ENCODE measurements at regions not wholly inside any gene's neighbourhood (a gene's known extent, or its start where the extent isn't known, plus 50 kb on each side); places are given as distances from the start of the nearest gene placed in this dataset.
"Not testable (repeated sequence)": the region's sequence is repeated elsewhere in the genome, so short reads cannot be mapped to it uniquely, and the experiment has no call there.

DNA sequence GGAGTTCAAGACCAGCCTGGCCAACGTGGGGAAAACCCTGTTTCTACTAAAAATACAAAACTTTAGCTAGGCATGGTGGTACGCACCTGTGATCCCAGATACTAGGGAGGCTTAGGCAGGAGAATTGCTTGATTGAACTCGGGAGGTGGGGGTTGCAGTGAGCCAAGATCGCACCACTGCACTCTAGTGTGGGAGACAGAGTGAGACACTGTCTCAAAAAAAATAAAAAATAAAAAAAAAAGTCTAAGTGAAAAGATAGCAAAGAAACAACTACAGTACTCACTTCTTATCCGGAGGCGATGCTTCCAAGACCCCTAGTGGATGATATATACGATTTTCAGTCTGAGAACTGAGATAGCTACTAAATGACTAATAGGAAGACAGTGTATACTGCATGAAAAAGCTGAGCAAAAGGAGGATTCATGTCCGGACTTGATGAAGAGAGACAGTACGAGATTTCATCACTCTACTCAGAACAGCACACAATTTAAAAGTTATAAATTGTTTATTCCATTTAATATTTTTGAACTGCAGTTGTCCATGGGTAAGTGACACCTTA, 138.7 kb upstream of the GOLGA6L6 start:
- DNase-seq, result not testable (repeated sequence)

DNA sequence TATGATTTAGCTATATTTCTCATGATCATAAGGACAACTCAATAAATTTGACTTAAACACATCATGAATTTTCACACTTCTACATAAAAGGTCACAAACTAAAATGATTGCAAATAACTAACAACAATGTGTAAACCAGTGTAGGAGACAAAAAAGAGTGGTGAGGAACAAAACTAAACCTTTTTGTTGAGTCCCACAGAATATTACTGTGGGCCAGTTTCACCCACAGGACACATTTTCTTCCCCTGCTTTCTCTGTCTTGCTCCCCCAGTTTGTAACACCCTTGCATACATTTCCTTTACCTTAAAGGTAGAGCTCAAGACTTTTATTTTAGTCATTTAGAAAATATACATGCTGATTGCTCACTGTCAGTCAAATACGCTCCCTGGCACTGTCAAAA, 130.9 kb upstream of the GOLGA6L6 start:
- no peak for DNase-seq

DNA sequence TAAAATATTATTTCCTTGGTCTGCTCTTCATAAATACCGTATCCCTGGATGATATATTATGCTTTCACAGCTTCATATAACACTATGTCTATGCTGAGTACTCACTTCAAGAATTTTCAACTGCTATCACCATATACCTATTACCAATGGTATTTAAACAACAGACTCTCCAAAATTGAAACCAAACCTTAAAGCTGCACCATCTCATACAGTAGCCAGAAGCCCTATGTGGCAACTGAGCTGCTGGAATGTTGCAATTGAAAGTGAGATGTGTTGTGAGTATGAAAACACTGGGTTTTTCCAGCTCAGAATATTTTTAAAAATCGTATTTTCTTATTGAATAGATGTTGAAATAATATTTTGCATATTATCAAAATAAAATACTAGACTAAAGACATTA, 130.1 kb upstream of the GOLGA6L6 start:
- DNase-seq, result no peak

DNA sequence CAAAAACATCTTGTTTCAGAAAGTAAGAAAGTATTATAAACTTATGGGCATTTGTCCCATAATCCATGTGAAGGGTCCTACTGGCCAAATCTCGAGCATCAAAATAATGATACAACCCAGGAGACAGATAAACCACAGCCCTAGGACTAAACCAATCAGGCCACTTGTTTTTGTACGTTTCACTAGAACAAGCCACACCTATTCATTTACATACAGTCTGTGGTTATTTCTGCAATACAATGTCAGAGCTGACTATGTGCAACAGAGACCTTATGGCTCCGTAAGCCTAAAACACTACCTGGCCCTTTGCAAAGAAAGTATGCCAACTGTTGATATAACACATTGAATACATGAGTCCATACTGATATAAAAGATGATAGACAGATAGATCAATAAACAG, 124.8 kb upstream of the GOLGA6L6 start:
- DNase-seq, result not testable (repeated sequence)

DNA sequence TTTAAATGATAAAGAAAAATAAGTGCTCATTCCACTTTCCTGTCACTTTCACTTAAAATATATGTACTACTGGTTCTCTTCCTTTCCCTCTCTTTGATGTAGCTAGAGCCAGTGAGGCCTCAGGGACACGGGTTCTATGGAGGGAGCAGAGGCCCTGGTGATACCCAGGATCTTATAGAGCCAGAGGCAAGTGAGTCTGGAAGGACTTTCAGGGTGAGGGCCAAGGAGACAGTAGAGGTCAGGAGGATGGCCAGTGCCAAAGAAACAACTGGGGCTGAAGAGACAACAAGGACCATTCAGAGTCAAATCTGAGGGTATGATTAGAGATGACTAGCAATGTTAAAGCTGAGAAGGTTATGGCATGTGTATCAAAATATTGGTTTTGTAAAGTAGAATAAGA, 124.1 kb upstream of the GOLGA6L6 start:
- DNase-seq, result no peak

DNA sequence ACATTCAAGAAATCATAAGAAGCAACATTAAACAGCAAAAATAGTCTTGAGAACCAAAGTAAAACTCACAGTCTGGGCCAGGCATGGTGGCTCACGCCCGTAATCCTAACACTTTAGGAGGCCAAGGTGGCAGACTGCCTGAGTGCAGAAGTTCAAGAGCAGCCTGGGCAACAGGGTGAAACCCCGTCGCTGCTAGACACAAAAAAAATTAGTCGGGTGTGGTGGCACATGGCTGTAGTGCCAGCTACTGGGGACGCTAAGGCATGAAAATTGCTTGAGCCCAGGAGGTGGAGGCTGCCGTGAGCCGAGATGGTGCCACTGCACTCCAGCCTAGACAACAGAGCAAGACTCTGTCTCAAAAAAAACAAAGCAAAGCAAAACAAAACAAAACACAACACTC, 117.7 kb upstream of the GOLGA6L6 start:
- no peak for DNase-seq

DNA sequence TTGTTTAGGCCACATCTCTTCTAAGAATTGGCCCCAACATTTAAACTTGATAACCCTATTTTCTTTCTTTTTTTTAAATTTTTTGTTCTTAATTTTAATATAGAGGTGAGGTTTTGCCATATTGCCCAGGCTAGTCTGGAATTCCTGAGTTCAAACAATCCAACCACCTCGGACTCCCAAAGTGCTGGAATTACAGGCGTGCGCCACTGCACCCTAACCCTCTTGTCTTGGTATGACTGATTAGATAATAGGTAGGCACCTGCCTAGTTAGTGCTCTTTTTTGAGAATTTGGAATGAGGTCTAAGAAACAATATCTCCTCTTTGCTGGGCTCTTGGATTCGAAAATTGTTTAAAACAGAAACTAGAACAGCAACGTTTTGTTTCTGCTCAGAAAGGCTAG, 116.4 kb upstream of the GOLGA6L6 start:
- no peak for DNase-seq

DNA sequence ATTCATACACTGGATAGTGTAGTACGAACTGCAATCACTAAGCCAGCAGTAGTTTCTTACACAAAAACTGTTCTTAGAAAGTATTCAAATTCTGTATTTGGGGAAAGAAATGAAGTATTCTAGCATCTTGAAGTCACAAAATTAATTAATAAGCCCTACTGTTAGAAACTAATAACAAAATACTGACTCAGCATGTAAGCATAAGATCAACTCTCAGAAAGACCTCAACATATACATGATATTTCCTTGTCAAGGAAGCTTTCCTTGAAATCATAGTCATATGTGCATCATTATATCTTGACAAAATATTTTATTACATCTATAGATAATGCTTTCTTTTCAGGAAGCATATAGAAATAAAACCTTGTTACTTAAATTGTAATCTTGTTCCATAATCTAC, 115.5 kb upstream of the GOLGA6L6 start:
- no peak for DNase-seq

DNA sequence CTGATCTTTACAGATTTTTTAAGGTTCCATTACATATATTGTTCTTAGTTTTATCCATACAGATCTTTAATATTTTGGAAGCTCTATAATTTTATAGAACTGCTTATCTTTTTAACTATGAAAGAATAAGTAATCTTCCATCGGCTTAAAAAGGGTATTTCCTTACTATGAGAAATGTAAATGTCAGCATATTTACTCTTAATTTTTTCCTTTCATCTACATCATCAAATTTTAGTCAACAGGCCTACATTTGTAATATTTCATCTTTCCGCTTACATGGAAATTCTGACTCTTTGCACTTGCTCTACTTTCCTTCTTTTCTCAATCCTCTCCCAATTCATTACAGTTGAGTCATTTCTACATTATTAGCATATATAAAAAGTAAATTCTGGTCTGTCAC, 111.3 kb upstream of the GOLGA6L6 start:
- no peak for DNase-seq

DNA sequence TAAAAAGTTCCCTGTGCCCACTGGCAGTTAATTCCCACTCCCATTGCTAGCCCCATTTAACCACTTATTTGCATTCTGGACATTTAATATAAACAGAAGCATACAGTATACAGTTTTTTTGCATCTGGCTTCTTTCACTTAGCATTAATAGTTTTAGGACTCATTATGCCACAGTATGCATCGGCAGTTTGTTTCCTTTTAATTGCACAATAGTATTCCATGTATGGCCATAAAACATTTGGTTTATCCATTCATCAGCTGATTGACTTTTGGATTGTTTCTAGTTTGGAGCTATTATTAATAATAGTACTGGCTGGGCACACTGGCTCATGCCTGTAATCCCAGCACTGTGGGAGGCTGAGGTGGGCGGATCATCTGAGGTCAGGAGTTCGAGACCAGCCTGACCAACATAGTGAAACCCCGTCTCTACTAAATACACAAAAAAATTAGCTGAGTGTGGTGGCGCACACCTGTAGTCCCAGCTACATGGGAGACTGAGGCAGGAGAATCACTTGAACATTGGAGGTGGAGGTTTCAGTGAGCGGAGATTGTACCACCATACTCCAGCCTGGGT, 106.9 kb upstream of the GOLGA6L6 start:
- not testable (repeated sequence) for DNase-seq

DNA sequence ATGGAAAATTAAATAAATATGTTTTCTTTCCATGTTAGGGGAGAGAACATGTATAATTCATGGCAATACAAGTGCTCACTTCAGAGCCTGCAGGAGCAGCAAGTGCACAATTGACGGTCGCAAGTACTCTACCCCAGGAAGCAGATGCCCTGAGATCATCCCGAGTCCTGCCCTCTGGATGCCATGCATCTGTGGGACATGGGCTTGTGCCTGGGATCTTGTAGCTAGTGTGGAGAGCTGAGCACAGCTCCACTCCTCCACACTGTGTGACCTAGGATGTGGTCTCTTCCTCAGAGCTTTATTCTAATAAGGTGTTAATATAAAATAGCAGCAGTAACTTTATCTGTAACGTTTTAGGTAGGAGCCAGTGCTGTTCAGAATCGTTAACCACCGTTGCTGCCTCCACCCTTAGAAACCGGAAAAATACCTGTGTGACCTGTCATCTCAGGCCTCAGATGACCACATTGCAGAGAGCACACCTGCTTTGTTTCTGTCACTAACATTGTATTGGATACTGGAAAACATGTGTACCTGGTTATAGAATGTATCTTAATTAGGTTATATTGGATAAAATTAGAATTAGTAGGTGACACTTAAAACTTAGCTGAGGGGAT, 105.0 kb upstream of the GOLGA6L6 start:
- DNase-seq, result no peak

DNA sequence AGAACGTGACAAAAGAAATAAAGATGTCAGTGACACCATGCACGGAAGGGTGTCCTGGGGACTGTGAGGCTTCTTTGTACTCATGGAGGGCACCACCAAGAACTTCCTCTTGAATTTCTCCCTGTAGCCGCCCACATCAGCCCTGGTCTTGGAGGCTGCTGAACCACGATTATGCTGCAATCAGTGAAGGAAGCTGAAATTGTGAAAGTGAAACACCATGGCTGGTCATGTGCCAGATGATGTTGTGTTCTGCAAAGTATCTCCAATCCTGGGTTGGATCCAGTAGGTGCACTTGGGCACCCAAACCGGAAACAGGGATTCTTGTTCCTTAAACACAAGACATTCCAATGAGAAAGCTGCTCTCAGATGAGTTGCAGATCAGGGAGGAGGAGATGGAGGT, 104.4 kb upstream of the GOLGA6L6 start:
- DNase-seq, result peak; percentile 30

DNA sequence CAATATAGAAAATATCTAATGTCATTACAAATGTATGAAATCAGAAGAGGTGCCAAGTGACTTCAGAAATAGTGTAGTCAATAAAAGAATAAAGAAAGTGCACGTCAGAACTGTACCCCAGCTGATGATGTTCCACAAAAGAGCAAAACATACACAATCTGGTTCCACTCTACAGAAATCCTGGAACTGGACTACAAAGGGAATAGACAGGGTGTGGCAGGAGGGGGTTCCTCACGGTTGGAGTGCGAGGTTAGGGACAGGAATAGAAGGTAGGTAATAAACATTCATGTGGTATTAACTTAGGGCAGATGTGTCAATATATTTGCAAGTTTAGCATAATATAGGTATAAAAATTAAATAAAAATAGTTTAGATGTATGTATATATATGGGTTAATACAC, 103.3 kb upstream of the GOLGA6L6 start:
- no peak for DNase-seq

DNA sequence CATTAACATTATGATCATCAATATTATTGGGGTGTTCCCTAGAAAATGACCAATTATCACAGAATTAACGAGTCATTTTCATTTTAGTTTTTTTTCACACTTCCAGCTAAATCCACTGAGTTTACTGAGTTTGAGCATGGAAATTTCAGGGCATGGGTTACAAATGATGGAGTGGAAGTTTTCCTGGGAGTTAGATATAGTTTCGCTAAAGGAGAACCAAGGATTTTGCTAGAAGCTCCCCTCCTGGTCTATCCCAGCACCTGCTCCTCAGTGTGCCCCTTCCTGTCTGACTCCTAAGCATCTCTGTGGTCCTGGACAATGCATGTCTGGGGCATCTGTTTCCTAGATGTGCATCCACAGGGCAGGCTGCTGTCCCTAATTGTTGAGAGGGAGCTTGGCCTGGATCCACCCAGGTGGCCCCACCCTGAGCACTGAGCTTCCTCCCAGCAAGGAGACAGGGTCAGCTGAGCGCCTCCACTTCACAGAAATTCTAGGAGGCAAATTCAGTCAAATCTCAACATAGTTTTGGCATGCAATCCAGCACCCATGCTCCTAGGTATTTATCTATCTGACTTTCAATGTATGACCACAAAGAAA, 102.3 kb upstream of the GOLGA6L6 start:
- DNase-seq, result no peak

DNA sequence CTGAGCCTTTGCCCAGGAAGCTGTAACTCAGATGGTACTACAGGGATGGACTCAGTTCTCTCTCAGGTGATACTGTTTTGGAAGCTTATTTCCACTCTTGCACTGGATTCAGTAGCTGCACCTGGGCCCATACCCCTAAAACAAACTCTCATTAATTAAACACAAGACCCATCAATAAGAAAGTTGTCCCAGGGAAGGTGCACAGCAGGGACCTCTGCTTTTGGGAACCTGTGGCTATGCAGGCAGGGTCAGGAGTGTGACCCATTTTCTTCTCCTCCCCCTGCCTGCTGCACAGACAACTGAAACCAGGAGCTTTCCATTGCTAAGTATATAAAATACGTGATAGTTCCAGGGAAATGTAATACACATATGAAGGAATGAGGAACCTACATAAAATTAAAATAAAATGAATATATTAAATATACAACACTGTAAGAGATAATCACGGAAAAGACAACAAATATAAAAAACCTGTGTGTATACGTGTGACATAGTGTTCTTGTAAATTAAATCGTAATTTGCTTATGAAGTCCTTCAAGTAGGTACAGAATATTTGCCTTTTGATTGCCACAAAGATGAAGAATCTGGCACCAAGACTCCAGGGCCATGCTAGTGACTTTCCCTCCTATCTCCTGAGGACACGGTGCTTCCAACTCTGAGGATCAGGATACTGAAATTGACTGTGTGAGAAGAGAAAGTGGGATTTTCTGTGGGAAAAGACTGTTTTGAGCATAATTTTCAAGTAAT, 101.6 kb upstream of the GOLGA6L6 start:
- no peak for DNase-seq

DNA sequence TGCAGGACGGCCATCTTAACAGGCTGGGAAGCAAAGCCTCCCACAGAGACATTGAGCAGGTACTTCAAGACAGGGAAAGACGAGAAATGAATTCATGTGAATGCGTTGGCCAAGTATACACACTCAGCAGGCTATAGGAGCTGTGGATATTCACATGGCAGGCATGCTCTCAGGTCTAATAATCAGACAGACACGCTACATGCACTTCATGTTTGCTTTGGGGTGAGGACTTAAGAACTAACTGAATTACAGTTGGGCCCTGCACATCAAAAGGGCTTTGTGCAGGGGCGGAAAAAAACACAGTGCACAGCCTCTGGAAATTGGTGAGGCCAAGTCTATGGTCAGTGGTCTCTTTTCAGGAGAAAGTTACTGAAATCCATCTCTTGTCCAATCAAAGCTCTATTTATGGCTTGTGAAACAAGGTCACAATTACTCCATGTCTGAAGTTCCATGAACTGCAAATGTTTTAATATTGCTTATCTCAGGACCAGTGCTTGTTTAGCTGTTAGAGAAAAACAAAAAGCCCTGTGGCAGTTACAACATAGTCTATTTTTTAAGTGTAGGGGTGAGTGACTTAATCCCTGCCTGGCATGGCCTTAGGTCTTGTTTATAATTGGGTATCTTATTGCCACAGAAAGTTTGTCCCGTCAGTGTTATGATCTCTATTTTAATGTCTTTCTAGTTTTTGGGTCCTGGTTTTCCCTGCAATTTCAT, 100.6 kb upstream of the GOLGA6L6 start:
- no peak for DNase-seq

DNA sequence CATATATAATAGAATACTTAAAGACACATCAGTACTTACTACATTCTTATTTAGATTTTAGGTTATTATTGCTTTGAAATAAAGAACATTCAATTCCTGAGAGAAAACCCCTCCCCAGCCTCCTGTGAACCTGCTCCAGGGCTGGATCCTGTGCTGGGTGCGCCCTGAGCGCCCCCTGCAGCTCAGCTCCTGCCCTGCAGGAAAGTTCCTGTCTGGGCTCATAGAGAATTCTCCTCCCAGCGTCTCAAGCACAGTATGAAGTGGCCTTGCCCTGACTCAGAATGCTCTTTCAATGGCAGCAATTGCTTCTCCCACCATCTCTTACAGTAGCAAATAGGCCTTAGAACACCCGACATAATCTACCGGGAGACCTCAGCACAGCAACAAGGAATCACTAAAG, 98.8 kb upstream of the GOLGA6L6 start:
- DNase-seq, result not testable (repeated sequence)

DNA sequence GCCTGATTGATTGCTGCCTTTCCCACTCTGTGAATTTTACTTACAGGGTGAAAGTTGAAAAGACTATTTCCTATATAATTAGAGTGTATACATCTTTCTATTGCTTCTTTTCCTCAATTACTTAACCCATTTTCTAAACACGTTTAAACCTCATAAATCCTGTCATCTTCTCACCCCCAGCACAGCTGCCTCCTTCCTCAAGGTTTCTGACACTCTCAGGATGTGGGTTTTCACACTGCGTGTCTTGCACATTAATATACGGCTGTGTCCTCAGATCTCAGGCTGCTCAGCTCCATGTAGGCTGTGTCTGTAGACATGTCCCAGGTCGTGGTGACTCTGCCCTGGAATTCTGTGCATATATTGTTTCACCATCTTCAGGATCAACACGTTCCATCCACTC, 97.6 kb upstream of the GOLGA6L6 start:
- not testable (repeated sequence) for DNase-seq

DNA sequence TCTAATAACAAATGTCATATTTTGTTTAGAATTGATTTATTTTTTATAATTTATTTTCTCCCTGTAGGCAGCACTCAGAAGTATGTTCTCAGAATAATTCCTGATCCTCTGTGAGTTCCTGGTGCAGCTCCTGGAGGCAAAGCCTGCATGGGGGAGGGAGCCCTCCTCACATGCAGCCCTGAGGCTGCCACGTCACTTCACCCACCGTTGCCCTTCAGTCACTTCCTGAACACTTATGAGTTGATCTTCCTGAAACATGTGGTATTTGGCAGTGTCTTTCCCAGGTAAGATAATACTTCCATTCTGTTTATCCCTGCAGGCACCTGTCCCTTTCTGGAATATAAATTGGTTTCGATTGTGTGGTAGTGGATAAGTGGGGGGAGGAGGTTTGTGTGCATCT, 95.9 kb upstream of the GOLGA6L6 start:
- DNase-seq, result not testable (repeated sequence)

DNA sequence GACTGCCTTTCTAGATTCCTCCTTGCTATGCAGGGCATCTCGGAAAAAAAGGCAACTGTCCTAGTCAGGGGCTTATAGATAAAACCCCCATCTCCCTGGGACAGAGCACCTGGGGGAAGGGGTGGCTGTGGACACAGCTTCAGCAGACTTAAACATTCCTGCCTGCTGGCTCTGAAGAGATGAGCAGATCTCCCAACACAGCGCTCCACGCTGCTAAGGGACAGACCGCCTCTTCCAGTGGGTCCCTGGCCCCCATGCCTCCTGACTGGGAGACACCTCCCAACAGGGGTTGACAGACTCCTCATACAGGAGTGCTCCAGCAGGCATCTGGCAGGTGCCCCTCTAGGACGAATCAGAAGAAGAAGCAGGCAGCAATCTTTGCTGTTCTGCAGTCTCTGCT, 87.9 kb upstream of the GOLGA6L6 start:
- not testable (repeated sequence) for DNase-seq

DNA sequence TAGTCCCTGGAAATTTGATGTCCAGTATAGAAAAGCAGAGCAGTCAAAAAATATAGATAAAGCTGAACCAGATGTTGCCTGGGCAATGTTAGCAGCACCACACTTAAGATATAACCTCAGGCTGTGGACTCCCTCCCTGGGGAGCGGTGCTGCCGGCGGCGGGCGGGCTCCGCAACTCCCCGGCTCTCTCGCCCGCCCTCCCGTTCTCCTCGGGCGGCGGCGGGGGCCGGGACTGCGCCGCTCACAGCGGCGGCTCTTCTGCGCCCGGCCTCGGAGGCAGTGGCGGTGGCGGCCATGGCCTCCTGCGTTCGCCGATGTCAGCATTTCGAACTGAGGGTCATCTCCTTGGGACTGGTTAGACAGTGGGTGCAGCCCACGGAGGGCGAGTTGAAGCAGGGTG, 86.9 kb upstream of the GOLGA6L6 start:
- DNase-seq, result not testable (repeated sequence)

DNA sequence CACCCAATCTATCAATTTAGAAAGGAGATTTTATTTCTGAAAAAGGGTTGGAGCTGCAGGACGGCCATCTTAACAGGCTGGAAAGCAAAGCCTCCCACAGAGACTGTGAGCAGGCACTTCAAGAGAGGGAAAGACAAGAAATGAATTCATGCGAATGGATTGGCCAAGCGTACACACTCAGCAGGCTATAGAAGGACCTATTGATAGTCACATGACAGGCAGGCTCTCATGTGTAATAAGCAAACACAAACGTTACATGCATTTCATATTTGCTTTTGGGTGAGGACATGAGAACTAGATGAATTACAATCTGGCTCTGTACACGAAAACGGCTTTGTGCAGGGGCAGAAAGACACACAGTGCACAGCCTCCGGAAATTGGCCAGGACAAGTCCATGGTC, 83.9 kb upstream of the GOLGA6L6 start:
- DNase-seq, result not testable (repeated sequence)

DNA sequence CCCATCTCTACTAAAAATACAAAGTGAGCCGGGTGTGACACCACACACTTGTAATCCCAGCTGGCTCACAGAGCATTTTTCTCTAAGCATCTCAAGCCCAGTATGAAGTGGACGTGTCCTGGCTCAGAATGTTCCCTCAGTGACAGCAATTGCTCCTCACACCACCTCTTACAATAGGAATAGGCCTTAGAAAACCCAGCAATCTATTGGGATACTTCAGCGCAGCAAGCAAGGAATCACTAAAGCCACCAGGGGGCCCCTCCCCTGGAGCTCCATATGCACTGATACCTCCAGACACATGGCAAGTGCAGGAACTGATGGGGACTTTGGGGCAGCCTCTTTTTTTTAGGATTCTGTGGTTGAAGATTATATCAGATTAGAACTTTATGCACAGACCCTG, 82.5 kb upstream of the GOLGA6L6 start:
- DNase-seq, result not testable (repeated sequence)
